K562 (cell line): ENCODE measurements at regions not wholly inside any gene's neighbourhood (a gene's known extent, or its start where the extent isn't known, plus 50 kb on each side); places are given as distances from the start of the nearest gene placed in this dataset.

ENCODE experiments used
- BRCA1 ChIP-seq, 2 experiments: fragments of 450-650 bp in 1 of 2; sonication (generic) in 1 of 2; formaldehyde crosslinking in 1 of 2; IDR thresholded peaks; 2 replicates each; pipeline versions ENCODE4 v1.5.0 to v1.6.1; 2017 to 2020; ENCODE audit warnings: mild to moderate bottlenecking in 1 of 2, missing genetic modification reagents in 1 of 2
- BRF1 ChIP-seq: IDR thresholded peaks from 3 replicates; pipeline ENCODE4 v1.6.1; 2011; ENCODE audit warnings: borderline replicate concordance, mild to moderate bottlenecking; ENCODE audit not compliant: insufficient read length; ENCODE audit errors: extremely low read depth
- CAMTA2 ChIP-seq: fragments of 250-450 bp; sonication (Bioruptor Pico); conservative IDR thresholded peaks from 2 replicates; pipeline ENCODE4 v1.5.1; 2022
- FOXK2 ChIP-seq, 2 experiments: fragments of 450-650 bp; IDR thresholded peaks in 1 of 2; conservative IDR thresholded peaks in 1 of 2; 2 replicates each; pipeline ENCODE4 v1.6.1; 2016; ENCODE audit warnings: low read depth in 2 of 2, mild to moderate bottlenecking in 1 of 2
- FOXM1 ChIP-seq, 2 experiments: fragments of 450-650 bp in 1 of 2; sonication (generic) in 1 of 2; formaldehyde crosslinking in 1 of 2; IDR thresholded peaks; 2 replicates each; pipeline versions ENCODE4 v1.6.1 to v1.9.0; 2017 to 2022; ENCODE audit warnings: low read depth in 2 of 2, mild to moderate bottlenecking in 2 of 2, missing genetic modification reagents in 1 of 2, moderate library complexity in 1 of 2
- KDM1A ChIP-seq, 2 experiments: fragments of 450-650 bp; IDR thresholded peaks; 2 replicates each; pipeline ENCODE4 v1.6.1; 2016; ENCODE audit warnings: mild to moderate bottlenecking in 2 of 2
- MEIS2 ChIP-seq: fragments of 450-650 bp; IDR thresholded peaks from 2 replicates; pipeline ENCODE4 v1.6.1; 2014; ENCODE audit warnings: mild to moderate bottlenecking; ENCODE audit not compliant: partially characterized antibody
- NUFIP1 ChIP-seq: fragments of 450-650 bp; IDR thresholded peaks from 2 replicates; pipeline ENCODE4 v1.6.1; 2018; ENCODE audit not compliant: partially characterized antibody
- RAD21 ChIP-seq, 2 experiments: fragments of 250-450 bp in 1 of 2; fragments of 450-650 bp in 1 of 2; sonication (Bioruptor Pico) in 1 of 2; formaldehyde crosslinking in 1 of 2; IDR thresholded peaks in 1 of 2; conservative IDR thresholded peaks in 1 of 2; 2 replicates each; pipeline versions ENCODE4 v1.4.0 to v1.8.0; 2020 to 2022; ENCODE audit warnings: mild to moderate bottlenecking in 2 of 2, moderate library complexity in 1 of 2
- SIN3A ChIP-seq, 2 experiments: fragments of 150-350 bp in 1 of 2; IDR thresholded peaks; 2 replicates each; pipeline ENCODE4 v1.6.1; 2011 to 2016; ENCODE audit warnings: borderline replicate concordance in 2 of 2, low read depth in 2 of 2, low read length in 2 of 2, mild to moderate bottlenecking in 2 of 2, moderate library complexity in 2 of 2; ENCODE audit not compliant: control insufficient read depth in 1 of 2
- SIX5 ChIP-seq, 2 experiments: IDR thresholded peaks; 2 replicates each; pipeline ENCODE4 v1.6.1; 2011; ENCODE audit warnings: low read length in 2 of 2, borderline replicate concordance in 1 of 2, low read depth in 1 of 2, mild to moderate bottlenecking in 1 of 2, moderate library complexity in 1 of 2; ENCODE audit not compliant: insufficient read depth in 1 of 2
- SMAD3 ChIP-seq: fragments of 450-650 bp; formaldehyde crosslinking; conservative IDR thresholded peaks from 2 replicates; pipeline ENCODE4 v1.4.0; 2020; ENCODE audit warnings: mild to moderate bottlenecking
- SMARCA5 ChIP-seq: fragments of 450-650 bp; IDR thresholded peaks from 2 replicates; pipeline ENCODE4 v1.6.1; 2016
- SP1 ChIP-seq: sonication (generic); formaldehyde crosslinking; IDR thresholded peaks from 2 replicates; pipeline ENCODE4 v1.8.1; 2022; ENCODE audit warnings: mild to moderate bottlenecking, missing genetic modification reagents
- SRF ChIP-seq, 2 experiments: fragments of 250-450, 450-650 bp in 1 of 2; sonication (Bioruptor Pico) in 1 of 2; sonication (generic) in 1 of 2; formaldehyde crosslinking; IDR thresholded peaks; 2 replicates each; pipeline versions ENCODE4 v1.5.0 to v1.5.1; 2020 to 2022; ENCODE audit warnings: mild to moderate bottlenecking in 1 of 2, missing genetic modification reagents in 1 of 2
- SRSF7 ChIP-seq: fragments of 200-400 bp; formaldehyde crosslinking; optimal IDR thresholded peaks from 2 replicates; pipeline ENCODE3; 2017; ENCODE audit warnings: mild to moderate bottlenecking, low read depth, low read length
- TRIM24 ChIP-seq, 2 experiments: fragments of 450-650 bp; IDR thresholded peaks; 2 replicates each; pipeline ENCODE4 v1.6.1; 2016
- ZKSCAN1 ChIP-seq: fragments of 150-350 bp; IDR thresholded peaks from 2 replicates; pipeline ENCODE4 v1.6.1; 2016; ENCODE audit warnings: low read depth, low read length
- ZNF584 ChIP-seq: fragments of 200-800 bp; sonication (Bioruptor generic); IDR thresholded peaks from 2 replicates; pipeline ENCODE4 v1.6.1; 2016; ENCODE audit warnings: low read depth, mild to moderate bottlenecking, missing genetic modification characterization, missing compliant biosample characterization
- TF ChIP-seq, protein P1 (sequence below): sonication (generic); formaldehyde crosslinking; IDR thresholded peaks from 2 replicates; pipeline ENCODE4 v1.8.0; 2022; ENCODE audit warnings: missing genetic modification reagents, mild to moderate bottlenecking, borderline replicate concordance
- TF ChIP-seq, protein P2 (sequence below): fragments of 450-650 bp; IDR thresholded peaks from 2 replicates; pipeline ENCODE4 v1.6.1; 2018; ENCODE audit warnings: mild to moderate bottlenecking, low read depth; ENCODE audit not compliant: partially characterized antibody
- TF ChIP-seq, protein P3 (sequence below): sonication (generic); formaldehyde crosslinking; IDR thresholded peaks from 2 replicates; pipeline ENCODE4 v1.9.0; 2022; ENCODE audit warnings: mild to moderate bottlenecking, missing genetic modification reagents
- TF ChIP-seq, protein P4 (sequence below): fragments of 250-450 bp; sonication (Bioruptor Pico); IDR thresholded peaks from 2 replicates; pipeline ENCODE4 v1.4.0; 2020; ENCODE audit warnings: borderline replicate concordance
- TF ChIP-seq, protein P5 (sequence below): fragments of 250-450 bp; sonication (Bioruptor Pico); IDR thresholded peaks from 2 replicates; pipeline ENCODE4 v1.8.0; 2021; ENCODE audit warnings: moderate library complexity, mild to moderate bottlenecking, inconsistent platforms

DNA sequence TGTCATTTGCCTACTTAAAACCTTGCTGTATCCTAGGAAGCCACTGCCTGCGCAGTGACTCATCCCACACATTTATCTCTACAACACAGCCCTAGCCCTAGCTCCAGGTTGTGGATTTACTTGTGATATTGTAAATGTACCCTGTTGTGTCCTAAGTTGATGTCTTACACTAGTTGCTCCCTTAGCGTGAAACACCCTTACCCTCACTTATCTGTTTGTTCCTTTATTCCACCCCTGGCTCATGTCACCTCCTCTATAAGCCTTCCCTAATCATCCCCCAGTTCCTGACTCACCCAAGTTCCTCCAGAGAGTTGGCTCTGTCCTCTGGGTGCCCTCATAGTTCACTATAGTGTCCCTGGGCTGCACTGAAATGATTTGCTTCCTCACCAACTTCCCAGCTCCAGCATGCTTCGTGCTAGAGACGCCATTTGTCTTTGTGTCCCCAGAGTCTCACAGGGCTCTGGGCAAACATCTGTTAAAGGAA is 431.8 kb upstream of the FAT3 start (continued):
- TF ChIP-seq FOXK2 (conservative IDR thresholded peaks at IDR 0.05 in 1 of 2, IDR thresholded peaks at IDR 0.05 in 1 of 2; ENCODE audit: low read depth in 2 of 2) (peak; percentile 63 to 64; a peak in 3 of 4 replicates), SMAD3 (CRISPR knock-in tag) (no peak), ZNF584 (CRISPR knock-in tag) (peak; percentile 87), SRF (CRISPR knock-in tag; IDR thresholded peaks at IDR 0.05) (no peak), NUFIP1 (no peak), FOXM1 (IDR thresholded peaks at IDR 0.05; ENCODE audit: low read depth) (peak; percentile 49; the same call in 1 of the 2 replicates), FOXM1 (CRISPR knock-in tag; IDR thresholded peaks at IDR 0.05; ENCODE audit: low read depth) (no peak), BRF1 (no peak), ZKSCAN1 (no peak), KDM1A (IDR thresholded peaks at IDR 0.05) (peak in 1 of 2 experiments; percentile 74; a peak in 2 of 4 replicates), SMARCA5 (no peak), TRIM24 (IDR thresholded peaks at IDR 0.05) (peak; percentile 70 to 88), SIX5 (IDR thresholded peaks at IDR 0.05; ENCODE audit: borderline replicate concordance in 1 of 2, insufficient read depth in 1 of 2, low read depth in 1 of 2, low read length in 2 of 2) (no peak), RAD21 (CRISPR knock-in tag; conservative IDR thresholded peaks at IDR 0.05 in 1 of 2, IDR thresholded peaks at IDR 0.05 in 1 of 2) (peak; percentile 39 to 57), SIN3A (IDR thresholded peaks at IDR 0.05; ENCODE audit: borderline replicate concordance in 2 of 2, control insufficient read depth in 1 of 2, low read depth in 2 of 2, low read length in 2 of 2) (no peak), MEIS2 (peak; percentile 21), BRCA1 (IDR thresholded peaks at IDR 0.05) (no peak), BRCA1 (CRISPR knock-in tag; IDR thresholded peaks at IDR 0.05) (no peak), SRSF7 (no peak), SP1 (CRISPR knock-in tag) (peak; percentile 57; the same call in 1 of the 2 replicates), CAMTA2 (CRISPR knock-in tag) (no peak)
- TF ChIP-seq, protein P1, sequence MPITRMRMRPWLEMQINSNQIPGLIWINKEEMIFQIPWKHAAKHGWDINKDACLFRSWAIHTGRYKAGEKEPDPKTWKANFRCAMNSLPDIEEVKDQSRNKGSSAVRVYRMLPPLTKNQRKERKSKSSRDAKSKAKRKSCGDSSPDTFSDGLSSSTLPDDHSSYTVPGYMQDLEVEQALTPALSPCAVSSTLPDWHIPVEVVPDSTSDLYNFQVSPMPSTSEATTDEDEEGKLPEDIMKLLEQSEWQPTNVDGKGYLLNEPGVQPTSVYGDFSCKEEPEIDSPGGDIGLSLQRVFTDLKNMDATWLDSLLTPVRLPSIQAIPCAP (CRISPR knock-in tag), result no peak
- TF ChIP-seq, protein P2, sequence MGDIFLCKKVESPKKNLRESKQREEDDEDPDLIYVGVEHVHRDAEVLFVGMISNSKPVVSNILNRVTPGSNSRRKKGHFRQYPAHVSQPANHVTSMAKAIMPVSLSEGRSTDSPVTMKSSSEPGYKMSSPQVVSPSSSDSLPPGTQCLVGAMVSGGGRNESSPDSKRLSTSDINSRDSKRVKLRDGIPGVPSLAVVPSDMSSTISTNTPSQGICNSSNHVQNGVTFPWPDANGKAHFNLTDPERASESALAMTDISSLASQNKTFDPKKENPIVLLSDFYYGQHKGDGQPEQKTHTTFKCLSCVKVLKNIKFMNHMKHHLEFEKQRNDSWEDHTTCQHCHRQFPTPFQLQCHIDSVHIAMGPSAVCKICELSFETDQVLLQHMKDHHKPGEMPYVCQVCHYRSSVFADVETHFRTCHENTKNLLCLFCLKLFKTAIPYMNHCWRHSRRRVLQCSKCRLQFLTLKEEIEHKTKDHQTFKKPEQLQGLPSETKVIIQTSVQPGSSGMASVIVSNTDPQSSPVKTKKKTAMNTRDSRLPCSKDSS, result no peak
- TF ChIP-seq, protein P3, sequence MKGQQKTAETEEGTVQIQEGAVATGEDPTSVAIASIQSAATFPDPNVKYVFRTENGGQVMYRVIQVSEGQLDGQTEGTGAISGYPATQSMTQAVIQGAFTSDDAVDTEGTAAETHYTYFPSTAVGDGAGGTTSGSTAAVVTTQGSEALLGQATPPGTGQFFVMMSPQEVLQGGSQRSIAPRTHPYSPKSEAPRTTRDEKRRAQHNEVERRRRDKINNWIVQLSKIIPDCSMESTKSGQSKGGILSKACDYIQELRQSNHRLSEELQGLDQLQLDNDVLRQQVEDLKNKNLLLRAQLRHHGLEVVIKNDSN (CRISPR knock-in tag), result no peak
- TF ChIP-seq, protein P4, sequence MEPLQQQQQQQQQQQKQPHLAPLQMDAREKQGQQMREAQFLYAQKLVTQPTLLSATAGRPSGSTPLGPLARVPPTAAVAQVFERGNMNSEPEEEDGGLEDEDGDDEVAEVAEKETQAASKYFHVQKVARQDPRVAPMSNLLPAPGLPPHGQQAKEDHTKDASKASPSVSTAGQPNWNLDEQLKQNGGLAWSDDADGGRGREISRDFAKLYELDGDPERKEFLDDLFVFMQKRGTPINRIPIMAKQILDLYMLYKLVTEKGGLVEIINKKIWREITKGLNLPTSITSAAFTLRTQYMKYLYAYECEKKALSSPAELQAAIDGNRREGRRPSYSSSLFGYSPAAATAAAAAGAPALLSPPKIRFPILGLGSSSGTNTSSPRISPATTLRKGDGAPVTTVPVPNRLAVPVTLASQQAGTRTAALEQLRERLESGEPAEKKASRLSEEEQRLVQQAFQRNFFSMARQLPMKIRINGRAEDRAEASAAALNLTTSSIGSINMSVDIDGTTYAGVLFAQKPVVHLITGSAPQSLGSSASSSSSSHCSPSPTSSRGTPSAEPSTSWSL (CRISPR knock-in tag), result no peak
- TF ChIP-seq, protein P5, sequence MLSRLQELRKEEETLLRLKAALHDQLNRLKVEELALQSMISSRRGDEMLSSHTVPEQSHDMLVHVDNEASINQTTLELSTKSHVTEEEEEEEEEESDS (CRISPR knock-in tag), result no peak
